ENCODE measurements at regions not wholly inside any gene's neighbourhood (a gene's known extent, or its start where the extent isn't known, plus 50 kb on each side); places are given as distances from the start of the nearest gene placed in this dataset.

DNA sequence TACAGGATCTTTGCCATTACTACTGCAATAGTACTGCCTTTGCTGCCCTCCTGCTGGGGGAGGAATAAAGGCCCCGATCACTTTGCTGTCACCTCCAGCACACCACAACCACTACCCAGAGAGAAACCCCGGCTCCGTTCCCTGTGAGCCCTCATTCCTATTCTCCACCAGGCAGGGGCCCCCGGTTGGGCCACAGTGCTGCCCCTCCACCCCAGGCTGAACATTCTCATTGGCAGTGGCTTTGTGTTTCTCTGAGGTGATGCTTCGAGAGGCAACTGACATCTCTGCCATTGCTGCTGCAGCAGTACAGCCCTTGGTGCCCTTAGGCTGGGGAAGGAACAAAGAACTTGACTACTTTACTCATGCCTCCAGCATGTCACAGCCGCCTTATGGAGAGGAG lies 612.9 kb upstream of the EPHA6 start (continued):
- TF ChIP-seq ZNF416 (CRISPR knock-in tag; IDR thresholded peaks at IDR 0.05): no peak
- no peak for TF ChIP-seq TP53 (CRISPR knock-in tag; IDR thresholded peaks at IDR 0.05)
- no peak for TF ChIP-seq ZNF121 (CRISPR knock-in tag; IDR thresholded peaks at IDR 0.05)
- TF ChIP-seq ZNF317 (CRISPR knock-in tag; IDR thresholded peaks at IDR 0.05; ENCODE audit: borderline replicate concordance, low read depth): no peak
- TF ChIP-seq CBFB (CRISPR knock-in tag; IDR thresholded peaks at IDR 0.05; ENCODE audit: low read depth): no peak
- TF ChIP-seq, protein P1, sequence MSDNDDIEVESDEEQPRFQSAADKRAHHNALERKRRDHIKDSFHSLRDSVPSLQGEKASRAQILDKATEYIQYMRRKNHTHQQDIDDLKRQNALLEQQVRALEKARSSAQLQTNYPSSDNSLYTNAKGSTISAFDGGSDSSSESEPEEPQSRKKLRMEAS (CRISPR knock-in tag; IDR thresholded peaks at IDR 0.05): no peak
- TF ChIP-seq JUN (CRISPR knock-in tag; IDR thresholded peaks at IDR 0.05): no peak
- TF ChIP-seq, protein P2, sequence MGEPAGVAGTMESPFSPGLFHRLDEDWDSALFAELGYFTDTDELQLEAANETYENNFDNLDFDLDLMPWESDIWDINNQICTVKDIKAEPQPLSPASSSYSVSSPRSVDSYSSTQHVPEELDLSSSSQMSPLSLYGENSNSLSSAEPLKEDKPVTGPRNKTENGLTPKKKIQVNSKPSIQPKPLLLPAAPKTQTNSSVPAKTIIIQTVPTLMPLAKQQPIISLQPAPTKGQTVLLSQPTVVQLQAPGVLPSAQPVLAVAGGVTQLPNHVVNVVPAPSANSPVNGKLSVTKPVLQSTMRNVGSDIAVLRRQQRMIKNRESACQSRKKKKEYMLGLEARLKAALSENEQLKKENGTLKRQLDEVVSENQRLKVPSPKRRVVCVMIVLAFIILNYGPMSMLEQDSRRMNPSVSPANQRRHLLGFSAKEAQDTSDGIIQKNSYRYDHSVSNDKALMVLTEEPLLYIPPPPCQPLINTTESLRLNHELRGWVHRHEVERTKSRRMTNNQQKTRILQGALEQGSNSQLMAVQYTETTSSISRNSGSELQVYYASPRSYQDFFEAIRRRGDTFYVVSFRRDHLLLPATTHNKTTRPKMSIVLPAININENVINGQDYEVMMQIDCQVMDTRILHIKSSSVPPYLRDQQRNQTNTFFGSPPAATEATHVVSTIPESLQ (CRISPR knock-in tag; IDR thresholded peaks at IDR 0.05): no peak
- TF ChIP-seq FOXJ3 (CRISPR knock-in tag; IDR thresholded peaks at IDR 0.05; ENCODE audit: borderline replicate concordance): no peak
- no peak for TF ChIP-seq MYBL2 (CRISPR knock-in tag; IDR thresholded peaks at IDR 0.05)
- TF ChIP-seq, protein P3, sequence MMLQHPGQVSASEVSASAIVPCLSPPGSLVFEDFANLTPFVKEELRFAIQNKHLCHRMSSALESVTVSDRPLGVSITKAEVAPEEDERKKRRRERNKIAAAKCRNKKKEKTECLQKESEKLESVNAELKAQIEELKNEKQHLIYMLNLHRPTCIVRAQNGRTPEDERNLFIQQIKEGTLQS (CRISPR knock-in tag; conservative IDR thresholded peaks at IDR 0.05): no peak

DNA sequence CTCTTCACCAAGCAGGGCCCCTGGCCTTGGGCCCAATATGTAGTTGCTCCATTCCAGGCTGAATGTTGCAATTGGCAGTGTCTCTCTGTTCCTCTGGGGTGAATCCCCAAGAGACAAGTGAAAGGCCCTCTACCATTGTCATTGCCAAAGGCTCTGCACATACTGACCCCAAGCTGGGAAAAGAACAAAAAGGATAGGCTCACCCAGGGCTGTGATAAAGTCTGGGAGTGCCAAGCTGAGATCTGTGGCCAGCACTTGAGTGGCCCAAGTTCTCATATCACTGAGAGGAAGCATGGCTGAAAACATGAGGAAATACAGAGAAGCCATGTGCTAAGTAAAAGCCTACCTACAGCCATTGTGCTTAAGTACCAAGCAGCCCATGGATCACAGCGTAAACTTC lies 612.2 kb upstream of the EPHA6 start:
- ChIA-PET POLR2A (no interaction called here), CTCF (no interaction called here)
- no peak overlapping the region for H3K27ac Mint-ChIP-seq
- no peaks in the 10 kb centered on the region for H3K27me3 Mint-ChIP-seq (ENCODE audit: low read depth)
- H3K9me3 Mint-ChIP-seq: peaks cover 20% of the 10 kb centered on the region
- ATAC-seq: no peak
- no peak overlapping the region for H3K4me3 Mint-ChIP-seq
- H3K36me3 Mint-ChIP-seq: no peaks in the 10 kb centered on the region
- no peak for TF ChIP-seq NR3C1 (CRISPR knock-in tag; conservative IDR thresholded peaks at IDR 0.05; ENCODE audit: low read depth)
- TF ChIP-seq ZNF396 (CRISPR knock-in tag; IDR thresholded peaks at IDR 0.05; ENCODE audit: borderline replicate concordance): no peak
- TF ChIP-seq, protein P2 (CRISPR knock-in tag; IDR thresholded peaks at IDR 0.05): no peak
- no peak for TF ChIP-seq NFATC4 (CRISPR knock-in tag; IDR thresholded peaks at IDR 0.05)
- no peak for TF ChIP-seq SP1 (CRISPR knock-in tag; conservative IDR thresholded peaks at IDR 0.05)
- no peak for TF ChIP-seq NR2C2 (CRISPR knock-in tag; IDR thresholded peaks at IDR 0.05)
- TF ChIP-seq OVOL2 (CRISPR knock-in tag; IDR thresholded peaks at IDR 0.05; ENCODE audit: borderline replicate concordance): no peak
- H3K4me1 Mint-ChIP-seq: no peaks in the 10 kb centered on the region
- no peak for DNase-seq (ENCODE audit: low spot score)

DNA sequence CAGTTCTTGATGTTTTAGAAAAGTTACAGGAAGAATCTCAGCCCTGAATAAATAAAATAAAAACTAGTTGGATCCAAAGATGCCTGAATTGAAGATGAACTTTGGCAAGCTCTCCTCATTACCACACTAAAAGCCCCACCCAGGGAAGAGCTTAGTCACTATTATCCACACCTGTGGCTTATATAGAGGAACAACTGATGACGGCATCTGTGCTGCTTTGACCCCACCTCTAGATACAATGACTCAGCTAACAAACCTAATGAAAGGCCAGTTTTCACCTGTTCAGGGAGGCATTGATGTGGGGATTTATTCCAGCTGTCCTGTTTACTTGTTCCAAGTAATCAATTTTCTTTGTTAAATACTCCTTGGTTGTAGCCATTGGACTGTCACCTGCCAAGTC lies 604.7 kb upstream of the EPHA6 start:
- no peak overlapping the region for H3K27ac Mint-ChIP-seq
- H3K9me3 Mint-ChIP-seq: peaks cover 42% of the 10 kb centered on the region
- ChIA-PET CTCF (no interaction called here), POLR2A (no interaction called here)
- no peak; the same call in 1 of the 2 replicates for ATAC-seq
- no peaks in the 10 kb centered on the region for H3K27me3 Mint-ChIP-seq (ENCODE audit: low read depth)
- H3K4me3 Mint-ChIP-seq: no peak overlapping the region
- H3K36me3 Mint-ChIP-seq: peaks cover 6% of the 10 kb centered on the region
- peaks cover 3% of the 10 kb centered on the region; the same call in 1 of the 2 replicates for H3K4me1 Mint-ChIP-seq
- no peak for DNase-seq (ENCODE audit: low spot score)
- TF ChIP-seq, protein P4, sequence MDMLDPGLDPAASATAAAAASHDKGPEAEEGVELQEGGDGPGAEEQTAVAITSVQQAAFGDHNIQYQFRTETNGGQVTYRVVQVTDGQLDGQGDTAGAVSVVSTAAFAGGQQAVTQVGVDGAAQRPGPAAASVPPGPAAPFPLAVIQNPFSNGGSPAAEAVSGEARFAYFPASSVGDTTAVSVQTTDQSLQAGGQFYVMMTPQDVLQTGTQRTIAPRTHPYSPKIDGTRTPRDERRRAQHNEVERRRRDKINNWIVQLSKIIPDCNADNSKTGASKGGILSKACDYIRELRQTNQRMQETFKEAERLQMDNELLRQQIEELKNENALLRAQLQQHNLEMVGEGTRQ (CRISPR knock-in tag; IDR thresholded peaks at IDR 0.05): no peak
- TF ChIP-seq, protein P5, sequence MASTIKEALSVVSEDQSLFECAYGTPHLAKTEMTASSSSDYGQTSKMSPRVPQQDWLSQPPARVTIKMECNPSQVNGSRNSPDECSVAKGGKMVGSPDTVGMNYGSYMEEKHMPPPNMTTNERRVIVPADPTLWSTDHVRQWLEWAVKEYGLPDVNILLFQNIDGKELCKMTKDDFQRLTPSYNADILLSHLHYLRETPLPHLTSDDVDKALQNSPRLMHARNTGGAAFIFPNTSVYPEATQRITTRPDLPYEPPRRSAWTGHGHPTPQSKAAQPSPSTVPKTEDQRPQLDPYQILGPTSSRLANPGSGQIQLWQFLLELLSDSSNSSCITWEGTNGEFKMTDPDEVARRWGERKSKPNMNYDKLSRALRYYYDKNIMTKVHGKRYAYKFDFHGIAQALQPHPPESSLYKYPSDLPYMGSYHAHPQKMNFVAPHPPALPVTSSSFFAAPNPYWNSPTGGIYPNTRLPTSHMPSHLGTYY (CRISPR knock-in tag; IDR thresholded peaks at IDR 0.05): no peak
- TF ChIP-seq ESRRA (CRISPR knock-in tag; IDR thresholded peaks at IDR 0.05; ENCODE audit: borderline replicate concordance) (no peak), GRHL2 (CRISPR knock-in tag; IDR thresholded peaks at IDR 0.05; ENCODE audit: insufficient replicate concordance, severe bottlenecking) (no peak), TCF7 (CRISPR knock-in tag; IDR thresholded peaks at IDR 0.05; ENCODE audit: low read depth) (no peak), SOX15 (CRISPR knock-in tag; IDR thresholded peaks at IDR 0.05) (no peak), NR3C1 (CRISPR knock-in tag; conservative IDR thresholded peaks at IDR 0.05; ENCODE audit: low read depth) (no peak), KAT7 (CRISPR knock-in tag; IDR thresholded peaks at IDR 0.05; ENCODE audit: borderline replicate concordance) (no peak), RELA (CRISPR knock-in tag; IDR thresholded peaks at IDR 0.05; ENCODE audit: borderline replicate concordance) (no peak), PRRX2 (CRISPR knock-in tag; IDR thresholded peaks at IDR 0.05) (no peak)
- TF ChIP-seq, protein P6, sequence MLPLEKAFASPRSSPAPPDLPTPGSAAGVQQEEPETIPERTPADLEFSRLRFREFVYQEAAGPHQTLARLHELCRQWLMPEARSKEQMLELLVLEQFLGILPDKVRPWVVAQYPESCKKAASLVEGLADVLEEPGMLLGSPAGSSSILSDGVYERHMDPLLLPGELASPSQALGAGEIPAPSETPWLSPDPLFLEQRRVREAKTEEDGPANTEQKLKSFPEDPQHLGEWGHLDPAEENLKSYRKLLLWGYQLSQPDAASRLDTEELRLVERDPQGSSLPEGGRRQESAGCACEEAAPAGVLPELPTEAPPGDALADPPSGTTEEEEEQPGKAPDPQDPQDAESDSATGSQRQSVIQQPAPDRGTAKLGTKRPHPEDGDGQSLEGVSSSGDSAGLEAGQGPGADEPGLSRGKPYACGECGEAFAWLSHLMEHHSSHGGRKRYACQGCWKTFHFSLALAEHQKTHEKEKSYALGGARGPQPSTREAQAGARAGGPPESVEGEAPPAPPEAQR (CRISPR knock-in tag; IDR thresholded peaks at IDR 0.05): no peak
- TF ChIP-seq, protein P7, sequence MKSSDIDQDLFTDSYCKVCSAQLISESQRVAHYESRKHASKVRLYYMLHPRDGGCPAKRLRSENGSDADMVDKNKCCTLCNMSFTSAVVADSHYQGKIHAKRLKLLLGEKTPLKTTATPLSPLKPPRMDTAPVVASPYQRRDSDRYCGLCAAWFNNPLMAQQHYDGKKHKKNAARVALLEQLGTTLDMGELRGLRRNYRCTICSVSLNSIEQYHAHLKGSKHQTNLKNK (CRISPR knock-in tag; IDR thresholded peaks at IDR 0.05): no peak

Data from WTC11 (cell line).